Fibroblast of pulmonary artery (primary cell): ENCODE measurements at regions not wholly inside any gene's neighbourhood (a gene's known extent, or its start where the extent isn't known, plus 50 kb on each side); places are given as distances from the start of the nearest gene placed in this dataset.

ENCODE experiments used
- DNase-seq: peaks from one replicate; pipeline ENCODE4 v3.0.0-alpha.2; 2010; ENCODE audit warnings: low read depth
- H3K4me3 ChIP-seq: replicated peaks from 2 replicates; pipeline ENCODE4 v1.5.1; 2011; ENCODE audit warnings: low read depth, mild to moderate bottlenecking, control low read depth, low read length, moderate library complexity
- TF ChIP-seq, protein P1 (sequence below): IDR thresholded peaks from 2 replicates; pipeline ENCODE4 v1.5.1; 2011; ENCODE audit warnings: mild to moderate bottlenecking, control low read depth, low read length, inconsistent platforms; ENCODE audit errors: missing control alignments

DNA sequence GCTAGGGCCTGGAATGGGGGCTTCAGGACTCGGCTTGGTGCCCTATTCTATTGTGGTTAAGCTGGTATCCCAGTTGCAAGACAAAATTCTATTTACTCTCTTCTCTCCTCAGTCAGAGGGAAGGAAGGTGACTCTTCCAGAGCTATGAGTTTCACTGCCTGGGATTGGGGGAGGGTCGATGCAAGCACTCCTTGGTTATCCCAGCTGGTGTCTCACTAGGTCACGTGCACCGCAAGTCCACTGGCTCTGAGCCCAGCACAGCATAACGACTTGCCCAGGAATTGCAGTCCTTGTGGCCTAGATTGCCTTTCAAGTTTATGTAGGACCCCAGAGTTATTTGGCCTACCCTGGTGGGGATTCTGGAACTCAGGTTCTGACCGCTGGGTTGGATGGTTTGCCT is 958.8 kb downstream of the IGSF11 start:
- TF ChIP-seq, protein P1, sequence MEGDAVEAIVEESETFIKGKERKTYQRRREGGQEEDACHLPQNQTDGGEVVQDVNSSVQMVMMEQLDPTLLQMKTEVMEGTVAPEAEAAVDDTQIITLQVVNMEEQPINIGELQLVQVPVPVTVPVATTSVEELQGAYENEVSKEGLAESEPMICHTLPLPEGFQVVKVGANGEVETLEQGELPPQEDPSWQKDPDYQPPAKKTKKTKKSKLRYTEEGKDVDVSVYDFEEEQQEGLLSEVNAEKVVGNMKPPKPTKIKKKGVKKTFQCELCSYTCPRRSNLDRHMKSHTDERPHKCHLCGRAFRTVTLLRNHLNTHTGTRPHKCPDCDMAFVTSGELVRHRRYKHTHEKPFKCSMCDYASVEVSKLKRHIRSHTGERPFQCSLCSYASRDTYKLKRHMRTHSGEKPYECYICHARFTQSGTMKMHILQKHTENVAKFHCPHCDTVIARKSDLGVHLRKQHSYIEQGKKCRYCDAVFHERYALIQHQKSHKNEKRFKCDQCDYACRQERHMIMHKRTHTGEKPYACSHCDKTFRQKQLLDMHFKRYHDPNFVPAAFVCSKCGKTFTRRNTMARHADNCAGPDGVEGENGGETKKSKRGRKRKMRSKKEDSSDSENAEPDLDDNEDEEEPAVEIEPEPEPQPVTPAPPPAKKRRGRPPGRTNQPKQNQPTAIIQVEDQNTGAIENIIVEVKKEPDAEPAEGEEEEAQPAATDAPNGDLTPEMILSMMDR, result no peak
- no peak for DNase-seq
- no peak overlapping the region for H3K4me3 ChIP-seq

DNA sequence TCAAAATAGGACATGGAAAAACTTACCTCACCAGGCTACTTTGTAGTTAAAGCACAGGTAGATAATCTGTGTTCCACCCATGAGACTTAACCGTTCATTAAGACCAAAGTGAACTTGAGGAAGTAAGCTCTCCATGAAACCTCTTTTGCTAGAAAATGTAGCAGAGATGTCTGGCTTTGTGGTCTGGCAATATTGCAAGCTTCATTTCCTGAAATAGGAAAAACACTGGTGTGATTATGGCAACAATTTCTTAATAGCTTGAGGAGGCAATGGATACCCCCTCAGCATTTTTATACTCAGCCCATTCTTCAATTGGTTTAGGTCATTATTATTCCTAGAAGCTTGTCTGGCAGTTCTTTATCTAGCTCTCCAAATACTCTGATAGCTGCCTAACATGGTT is 957.3 kb downstream of the IGSF11 start:
- H3K4me3 ChIP-seq, result no peak overlapping the region
- TF ChIP-seq, protein P1, result no peak
- DNase-seq, result no peak

DNA sequence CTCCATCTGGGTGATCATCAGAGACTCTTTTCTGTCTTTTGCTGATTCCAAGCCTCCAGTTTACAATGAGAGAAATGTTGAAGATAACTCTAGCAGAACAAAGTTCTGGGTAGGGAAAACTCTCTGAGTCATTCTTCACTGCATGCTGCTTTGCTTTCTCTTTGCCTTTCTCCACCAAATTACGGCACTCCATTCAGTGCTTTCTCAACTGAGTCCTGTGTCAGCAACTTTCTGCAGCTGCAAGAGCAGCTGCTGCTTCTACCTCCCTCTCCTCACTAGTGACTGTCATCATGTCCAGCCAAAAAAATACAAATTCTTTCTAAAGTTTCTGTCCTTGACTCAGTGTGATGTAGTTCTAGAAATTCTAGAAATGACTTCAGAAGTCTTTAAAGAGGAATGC is 953.8 kb downstream of the IGSF11 start:
- H3K4me3 ChIP-seq, result no peak overlapping the region
- TF ChIP-seq, protein P1, result no peak
- no peak for DNase-seq

DNA sequence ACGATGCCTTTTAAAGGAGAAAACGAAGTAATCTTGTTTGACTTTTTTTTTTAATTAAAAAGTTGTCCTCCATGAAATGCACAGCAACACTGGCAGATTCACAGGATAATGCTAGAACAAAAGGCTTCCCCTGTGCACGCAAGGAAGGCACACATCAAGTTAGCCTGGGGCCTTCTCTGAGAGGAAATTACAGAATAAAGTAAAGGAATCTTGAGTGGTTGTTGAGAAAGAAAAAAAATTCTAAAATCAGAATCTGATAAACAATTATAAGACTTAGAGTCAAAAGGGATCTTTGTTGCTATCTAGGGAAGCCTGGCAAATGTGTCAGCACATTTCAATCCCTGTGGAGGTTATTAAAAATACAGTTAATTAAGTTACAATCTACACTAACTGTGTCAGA is 946.0 kb downstream of the IGSF11 start:
- no peak for DNase-seq
- no peak overlapping the region for H3K4me3 ChIP-seq
- TF ChIP-seq, protein P1, result no peak

DNA sequence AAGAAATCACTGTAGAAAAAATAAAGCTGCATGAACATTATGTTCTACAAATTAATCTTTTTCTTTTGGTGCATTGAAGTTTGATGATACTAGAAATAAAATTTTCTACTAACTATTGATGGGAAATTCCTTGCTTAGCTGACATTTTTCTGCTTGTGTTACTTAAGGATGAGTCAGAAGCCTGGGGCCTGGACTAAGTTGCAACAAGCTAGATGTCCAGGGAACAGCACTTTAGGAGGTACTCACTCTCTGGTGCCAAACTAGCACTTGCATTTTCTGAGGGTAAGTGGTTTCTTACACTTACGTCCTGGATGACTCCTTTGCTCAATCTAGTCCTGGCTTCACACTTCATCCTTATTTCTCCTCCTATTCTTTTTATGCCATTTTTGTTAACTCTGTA is 945.1 kb downstream of the IGSF11 start:
- DNase-seq, result no peak
- TF ChIP-seq, protein P1, result no peak
- H3K4me3 ChIP-seq, result no peak overlapping the region

DNA sequence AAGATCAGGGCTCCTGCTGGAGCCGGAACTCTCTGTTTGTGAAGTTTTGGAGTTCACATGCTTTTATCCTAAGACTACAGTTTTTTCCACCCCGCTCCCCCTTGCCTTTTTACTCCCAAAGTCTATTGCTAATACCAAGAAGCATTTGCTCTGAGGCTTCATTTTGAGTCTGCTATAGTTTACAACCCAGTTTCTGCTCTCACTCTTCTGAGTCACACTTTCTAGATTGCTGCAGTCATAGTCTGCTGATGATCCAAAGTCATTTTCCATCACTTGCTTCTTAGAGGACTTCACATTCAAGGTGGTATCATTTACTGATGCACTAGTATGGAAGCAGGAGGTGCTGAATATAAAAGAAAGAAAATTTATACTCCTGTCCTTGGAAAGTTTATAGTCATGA is 937.4 kb downstream of the IGSF11 start:
- no peak for DNase-seq
- TF ChIP-seq, protein P1, result no peak
- H3K4me3 ChIP-seq, result no peak overlapping the region

DNA sequence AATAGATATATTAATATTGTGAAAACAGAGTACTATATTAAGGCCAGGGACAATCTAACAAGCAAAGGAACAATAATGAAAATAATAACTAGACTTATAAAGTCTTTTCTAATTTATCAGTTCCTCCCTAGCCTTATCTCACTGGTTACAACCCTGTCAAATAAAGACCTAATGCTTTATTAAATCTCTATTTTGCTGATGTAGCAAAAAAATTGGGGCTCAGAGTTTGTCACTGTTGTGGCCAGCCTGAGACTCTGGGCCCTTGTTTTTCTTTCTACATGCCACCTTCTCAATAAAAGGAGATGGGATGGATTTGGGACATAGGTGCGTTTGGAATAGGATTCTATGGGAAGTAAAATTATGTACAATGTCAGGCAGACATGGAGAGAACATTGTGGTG is 937.0 kb downstream of the IGSF11 start:
- DNase-seq, result no peak
- TF ChIP-seq, protein P1, result no peak
- H3K4me3 ChIP-seq, result no peak overlapping the region
